Suprapubic skin (tissue), 4 donors: ENCODE measurements at regions not wholly inside any gene's neighbourhood (a gene's known extent, or its start where the extent isn't known, plus 50 kb on each side); places are given as distances from the start of the nearest gene placed in this dataset.

Experiments used
- DNase-seq, 2 donors: peaks; one replicate each; pipeline ENCODE4 v3.0.0-alpha.2; 2019; ENCODE audit warnings: low spot score in 2 of 2
- H3K27ac ChIP-seq: fragments of 200-600 bp; sonication (generic); one replicate; pipeline ENCODE4 v1.5.1; 2019
- H3K27me3 ChIP-seq: fragments of 200-600 bp; sonication (generic); one replicate; pipeline ENCODE4 v1.5.1; 2019
- H3K36me3 ChIP-seq: fragments of 200-600 bp; sonication (generic); one replicate; pipeline ENCODE4 v1.5.1; 2019
- H3K4me1 ChIP-seq: fragments of 200-600 bp; sonication (generic); one replicate; pipeline ENCODE4 v1.5.1; 2019
- H3K4me3 ChIP-seq: fragments of 200-600 bp; sonication (generic); one replicate; pipeline ENCODE4 v1.5.1; 2019; ENCODE audit warnings: mild to moderate bottlenecking
- H3K9me3 ChIP-seq: fragments of 200-600 bp; sonication (generic); one replicate; pipeline ENCODE4 v1.5.1; 2019
- EP300 ChIP-seq: sonication (generic); formaldehyde crosslinking; IDR thresholded peaks from one replicate; pipeline ENCODE4 v1.6.1; 2017; ENCODE audit warnings: antibody characterized with exemption
- POLR2A ChIP-seq, 2 donors: fragments of 450-650 bp; IDR thresholded peaks; one replicate each; pipeline ENCODE4 v1.6.1; 2017; ENCODE audit warnings: antibody characterized with exemption in 2 of 2, mild to moderate bottlenecking in 2 of 2, moderate library complexity in 2 of 2
- POLR2AphosphoS5 ChIP-seq, 3 donors: sonication (generic); formaldehyde crosslinking; IDR thresholded peaks; one replicate each; pipeline ENCODE4 v1.6.1; 2017; ENCODE audit warnings: antibody characterized with exemption in 3 of 3
- WGBS: methylation state at CpG from one replicate; pipeline ENCODE4 v1.1.5; 2018; 5-methylcytosine and 5-hydroxymethylcytosine counted together
- TF ChIP-seq, protein P1 (sequence below), 2 donors: fragments of 200-600 bp in 1 of 2; fragments of 450-650 bp in 1 of 2; sonication (generic) in 1 of 2; IDR thresholded peaks; one replicate each; pipeline ENCODE4 v1.5.1; 2016 to 2019; ENCODE audit warnings: antibody characterized with exemption in 2 of 2, mild to moderate bottlenecking in 1 of 2, moderate library complexity in 1 of 2

DNA sequence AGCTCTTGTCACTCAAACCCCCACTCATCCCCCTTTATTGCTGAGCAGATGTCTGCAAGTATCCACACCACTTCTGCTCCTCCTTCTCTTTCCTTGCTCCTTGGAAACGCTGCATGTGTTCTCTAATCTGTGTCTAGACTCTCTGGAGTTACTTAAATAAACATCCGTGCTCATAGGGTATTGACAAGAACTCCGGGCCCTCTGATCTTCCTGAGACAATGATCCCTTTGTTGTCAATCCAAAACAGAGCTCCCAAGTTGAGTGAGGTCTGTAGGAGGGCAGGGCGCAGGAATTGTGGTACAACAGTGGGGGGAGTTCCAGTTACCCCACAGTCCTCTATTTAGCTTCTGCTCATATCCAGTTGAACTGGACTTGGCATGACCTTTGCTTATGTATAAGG lies 489.0 kb downstream of the SNAPC1 start:
- no peak overlapping the region for H3K4me3 ChIP-seq
- H3K27ac ChIP-seq: no peak overlapping the region
- 67% methylated on average over 4 of the region's 4 CpGs for WGBS
- no peaks in the 10 kb centered on the region for H3K27me3 ChIP-seq
- no peaks in the 10 kb centered on the region for H3K36me3 ChIP-seq
- TF ChIP-seq POLR2A (IDR thresholded peaks at IDR 0.05) (no peak), EP300 (no peak)
- no peaks in the 10 kb centered on the region for H3K9me3 ChIP-seq
- no peaks in the 10 kb centered on the region for H3K4me1 ChIP-seq
- no peak for DNase-seq

DNA sequence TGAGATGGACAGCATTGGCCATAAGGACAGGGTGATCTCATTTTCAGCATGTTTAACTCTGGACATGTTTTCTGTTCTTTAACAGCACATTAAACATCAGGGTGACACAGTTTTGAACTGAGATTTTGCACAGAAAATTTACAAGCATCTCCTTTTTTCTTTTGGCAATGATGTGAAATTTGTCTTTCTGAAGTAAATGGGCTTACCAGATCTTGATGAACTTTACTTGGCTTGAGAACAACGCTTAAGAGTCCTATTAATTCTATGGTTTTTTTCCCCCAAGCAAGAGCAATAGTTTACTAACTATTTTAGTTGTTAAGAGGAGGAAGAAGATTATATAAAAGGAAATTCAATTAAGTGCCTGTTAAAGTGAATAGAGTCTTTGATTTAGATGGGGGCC lies 491.0 kb downstream of the SNAPC1 start:
- no peak for DNase-seq
- Histone ChIP-seq H3K36me3 (no peaks in the 10 kb centered on the region), H3K27ac (no peak overlapping the region), H3K9me3 (no peaks in the 10 kb centered on the region), H3K4me3 (no peak overlapping the region), H3K27me3 (no peaks in the 10 kb centered on the region), H3K4me1 (no peaks in the 10 kb centered on the region)
- TF ChIP-seq, protein P1, sequence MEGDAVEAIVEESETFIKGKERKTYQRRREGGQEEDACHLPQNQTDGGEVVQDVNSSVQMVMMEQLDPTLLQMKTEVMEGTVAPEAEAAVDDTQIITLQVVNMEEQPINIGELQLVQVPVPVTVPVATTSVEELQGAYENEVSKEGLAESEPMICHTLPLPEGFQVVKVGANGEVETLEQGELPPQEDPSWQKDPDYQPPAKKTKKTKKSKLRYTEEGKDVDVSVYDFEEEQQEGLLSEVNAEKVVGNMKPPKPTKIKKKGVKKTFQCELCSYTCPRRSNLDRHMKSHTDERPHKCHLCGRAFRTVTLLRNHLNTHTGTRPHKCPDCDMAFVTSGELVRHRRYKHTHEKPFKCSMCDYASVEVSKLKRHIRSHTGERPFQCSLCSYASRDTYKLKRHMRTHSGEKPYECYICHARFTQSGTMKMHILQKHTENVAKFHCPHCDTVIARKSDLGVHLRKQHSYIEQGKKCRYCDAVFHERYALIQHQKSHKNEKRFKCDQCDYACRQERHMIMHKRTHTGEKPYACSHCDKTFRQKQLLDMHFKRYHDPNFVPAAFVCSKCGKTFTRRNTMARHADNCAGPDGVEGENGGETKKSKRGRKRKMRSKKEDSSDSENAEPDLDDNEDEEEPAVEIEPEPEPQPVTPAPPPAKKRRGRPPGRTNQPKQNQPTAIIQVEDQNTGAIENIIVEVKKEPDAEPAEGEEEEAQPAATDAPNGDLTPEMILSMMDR (IDR thresholded peaks at IDR 0.05): no peak
- 60% methylated on average over 1 of the region's 1 CpG for WGBS

DNA sequence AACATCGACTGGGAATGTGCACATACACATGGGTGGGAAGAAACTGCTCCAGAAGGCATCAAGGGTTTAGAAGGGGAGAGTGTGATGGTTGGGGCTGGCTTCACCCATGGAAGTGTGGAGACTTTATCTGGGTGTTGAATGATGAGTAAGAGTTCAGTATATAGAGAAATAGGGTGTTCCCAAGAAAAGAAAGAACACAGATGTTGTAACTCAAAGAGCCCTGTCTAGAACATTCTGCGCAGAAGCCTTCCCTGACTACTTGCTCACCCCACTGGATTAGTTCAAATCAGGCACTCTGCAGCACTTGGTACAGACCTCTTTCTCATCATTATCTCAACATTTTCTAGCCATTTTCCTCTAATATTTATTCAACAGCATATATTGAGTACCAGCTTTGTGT lies 491.7 kb downstream of the SNAPC1 start:
- Histone ChIP-seq H3K27me3 (no peaks in the 10 kb centered on the region), H3K9me3 (no peaks in the 10 kb centered on the region), H3K4me1 (no peaks in the 10 kb centered on the region), H3K4me3 (no peak overlapping the region), H3K27ac (no peak overlapping the region), H3K36me3 (no peaks in the 10 kb centered on the region)
- TF ChIP-seq, protein P1 (IDR thresholded peaks at IDR 0.05): no peak
- TF ChIP-seq POLR2A (IDR thresholded peaks at IDR 0.05): no peak
- no peak for DNase-seq
- WGBS: 80% methylated on average over 2 of the region's 2 CpGs

DNA sequence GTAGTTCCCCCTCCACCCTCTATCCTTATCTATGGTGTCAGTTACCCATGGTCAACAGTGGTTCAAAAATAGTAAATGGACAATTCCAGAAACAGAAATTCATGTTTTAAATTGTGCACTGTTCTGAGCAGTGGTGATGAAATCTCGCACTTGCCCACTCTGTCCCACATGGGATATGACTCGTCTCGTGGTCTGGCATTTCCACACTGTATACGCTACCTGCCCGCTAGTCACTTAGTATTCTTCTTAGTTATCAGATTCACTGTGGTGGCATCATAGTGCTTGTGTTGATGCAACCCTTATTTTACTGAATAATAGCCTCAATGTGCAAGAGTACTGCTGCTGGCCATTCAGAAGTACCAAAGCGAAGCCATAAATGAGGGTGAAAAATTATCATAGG lies 507.0 kb downstream of the SNAPC1 start:
- Histone ChIP-seq H3K27ac (no peak overlapping the region), H3K36me3 (no peaks in the 10 kb centered on the region), H3K4me3 (no peak overlapping the region), H3K4me1 (no peaks in the 10 kb centered on the region), H3K9me3 (no peaks in the 10 kb centered on the region), H3K27me3 (no peaks in the 10 kb centered on the region)
- DNase-seq: no peak
- 89% methylated on average over 6 of the region's 6 CpGs for WGBS
- TF ChIP-seq, protein P1 (IDR thresholded peaks at IDR 0.05): no peak
- TF ChIP-seq POLR2AphosphoS5 (IDR thresholded peaks at IDR 0.05) (no peak), EP300 (no peak), POLR2A (IDR thresholded peaks at IDR 0.05) (no peak)

- Histone ChIP-seq H3K27ac (no peak overlapping the region), H3K4me1 (no peaks in the 10 kb centered on the region), H3K4me3 (no peak overlapping the region), H3K36me3 (no peaks in the 10 kb centered on the region), H3K27me3 (no peaks in the 10 kb centered on the region), H3K9me3 (no peaks in the 10 kb centered on the region)
- TF ChIP-seq POLR2AphosphoS5 (IDR thresholded peaks at IDR 0.05): no peak
- no peak for TF ChIP-seq EP300
- TF ChIP-seq POLR2A (IDR thresholded peaks at IDR 0.05): no peak
- DNase-seq: no peak
- WGBS: 94% methylated on average over 1 of the region's 1 CpG
Observed at GRCh38 chr14:62270236-62270635, 508.0 kb downstream of the SNAPC1 start.

DNA sequence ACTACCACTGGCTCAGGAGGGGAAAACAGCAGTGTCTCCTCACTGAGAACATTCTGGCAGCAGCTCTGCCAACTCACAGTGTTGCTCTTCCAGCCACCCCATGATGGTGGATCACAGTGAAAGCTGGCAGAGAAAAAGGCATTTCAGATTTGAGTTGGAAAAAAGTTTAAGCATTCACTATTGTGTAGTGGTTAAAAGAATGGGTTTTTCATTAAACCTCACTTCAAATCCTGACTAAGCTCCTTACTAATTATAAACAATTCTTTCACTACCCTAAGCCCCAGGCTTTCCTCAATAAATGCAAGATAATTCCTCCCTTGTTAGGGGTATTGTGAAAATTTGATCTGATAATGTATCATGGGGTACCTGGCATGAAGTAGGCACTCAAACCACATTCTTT lies 518.1 kb downstream of the SNAPC1 start:
- no peaks in the 10 kb centered on the region for H3K36me3 ChIP-seq
- DNase-seq: no peak

More for the DNA sequence above, 518.1 kb downstream of the SNAPC1 start:
- Histone ChIP-seq H3K4me1 (no peaks in the 10 kb centered on the region), H3K27me3 (no peaks in the 10 kb centered on the region), H3K9me3 (no peaks in the 10 kb centered on the region), H3K27ac (no peak overlapping the region), H3K4me3 (no peak overlapping the region)
- TF ChIP-seq POLR2A (IDR thresholded peaks at IDR 0.05): no peak
- no peak for TF ChIP-seq POLR2AphosphoS5 (IDR thresholded peaks at IDR 0.05)
- TF ChIP-seq EP300: no peak
- TF ChIP-seq, protein P1 (IDR thresholded peaks at IDR 0.05): no peak
